ENCODE measurements at regions not wholly inside any gene's neighbourhood (a gene's known extent, or its start where the extent isn't known, plus 50 kb on each side); places are given as distances from the start of the nearest gene placed in this dataset.
"Not testable (repeated sequence)": the region's sequence is repeated elsewhere in the genome, so short reads cannot be mapped to it uniquely, and the experiment has no call there.

DNA sequence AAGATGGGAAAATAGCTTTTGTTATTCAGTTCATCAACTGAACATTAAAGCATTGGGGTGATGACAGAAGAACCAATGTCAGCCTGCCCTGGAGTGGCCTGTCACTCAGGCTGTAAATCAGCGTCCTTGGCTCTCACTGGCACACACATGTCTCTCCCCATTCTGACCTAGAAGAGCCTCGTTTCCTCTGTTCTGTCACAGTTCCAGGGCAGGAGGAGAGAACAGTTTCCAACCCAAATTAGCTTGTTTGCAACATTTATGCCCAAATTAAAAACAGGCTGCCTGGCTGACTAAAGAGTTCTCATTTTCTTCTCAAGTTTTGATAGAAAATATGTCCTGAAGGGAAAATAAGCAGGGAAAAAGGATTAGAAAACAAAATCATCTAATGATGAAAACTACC lies 520.1 kb downstream of the CHSY3 start:
- Histone ChIP-seq H3K27ac (ENCODE audit: low read length) (no peak overlapping the region), H3K4me3 (ENCODE audit: low read length) (no peak overlapping the region), H3K36me3 (ENCODE audit: control insufficient read depth, insufficient read depth, low read length) (no peaks in the 10 kb centered on the region), H3K27me3 (ENCODE audit: control insufficient read depth, insufficient read depth, low read length) (no peaks in the 10 kb centered on the region), H3K4me1 (ENCODE audit: control insufficient read depth, insufficient read depth, low read length) (no peaks in the 10 kb centered on the region), H3K9me3 (ENCODE audit: control insufficient read depth, insufficient read depth, low read length) (no peaks in the 10 kb centered on the region)
- H3K9me3 Mint-ChIP-seq = peaks cover 10 to 13% of the 10 kb centered on the region in 2 donors
- no peak for DNase-seq
- WGBS (ENCODE audit: insufficient coverage) = 71% methylated on average over 2 of the region's 2 CpGs
- H3K4me1 Mint-ChIP-seq = no peaks in the 10 kb centered on the region
- intact Hi-C loops (cut with micrococcal nuclease) = no loop called here
- ATAC-seq = no peak
- TF ChIP-seq, protein P1, sequence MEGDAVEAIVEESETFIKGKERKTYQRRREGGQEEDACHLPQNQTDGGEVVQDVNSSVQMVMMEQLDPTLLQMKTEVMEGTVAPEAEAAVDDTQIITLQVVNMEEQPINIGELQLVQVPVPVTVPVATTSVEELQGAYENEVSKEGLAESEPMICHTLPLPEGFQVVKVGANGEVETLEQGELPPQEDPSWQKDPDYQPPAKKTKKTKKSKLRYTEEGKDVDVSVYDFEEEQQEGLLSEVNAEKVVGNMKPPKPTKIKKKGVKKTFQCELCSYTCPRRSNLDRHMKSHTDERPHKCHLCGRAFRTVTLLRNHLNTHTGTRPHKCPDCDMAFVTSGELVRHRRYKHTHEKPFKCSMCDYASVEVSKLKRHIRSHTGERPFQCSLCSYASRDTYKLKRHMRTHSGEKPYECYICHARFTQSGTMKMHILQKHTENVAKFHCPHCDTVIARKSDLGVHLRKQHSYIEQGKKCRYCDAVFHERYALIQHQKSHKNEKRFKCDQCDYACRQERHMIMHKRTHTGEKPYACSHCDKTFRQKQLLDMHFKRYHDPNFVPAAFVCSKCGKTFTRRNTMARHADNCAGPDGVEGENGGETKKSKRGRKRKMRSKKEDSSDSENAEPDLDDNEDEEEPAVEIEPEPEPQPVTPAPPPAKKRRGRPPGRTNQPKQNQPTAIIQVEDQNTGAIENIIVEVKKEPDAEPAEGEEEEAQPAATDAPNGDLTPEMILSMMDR (IDR thresholded peaks at IDR 0.05) = no peak
- H3K27me3 Mint-ChIP-seq (ENCODE audit: low read depth in 2 of 2) = no peaks in the 10 kb centered on the region
- H3K36me3 Mint-ChIP-seq = no peaks in the 10 kb centered on the region
- H3K27ac Mint-ChIP-seq = no peak overlapping the region
- no peak overlapping the region for H3K4me3 Mint-ChIP-seq

DNA sequence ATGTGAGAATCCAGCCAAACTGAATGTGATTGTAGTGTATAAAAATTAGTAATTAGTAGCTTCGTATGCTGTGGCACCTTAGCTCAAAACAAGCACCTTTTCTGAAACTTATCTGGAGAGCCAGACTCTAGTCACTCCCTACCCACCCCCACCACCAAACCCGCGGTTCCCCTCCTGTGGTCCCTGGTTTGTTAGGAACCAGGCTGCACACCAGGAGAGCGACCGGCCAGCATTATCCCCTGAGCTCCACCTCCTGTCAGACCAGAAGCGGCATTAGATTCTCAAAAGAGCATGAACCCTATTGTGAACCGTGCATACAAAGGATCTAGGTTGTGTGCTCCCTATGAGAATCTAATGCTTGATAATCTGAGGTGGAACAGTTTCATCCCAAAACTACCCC lies 498.6 kb downstream of the CHSY3 start:
- 59% methylated on average over 6 of the region's 7 CpGs for WGBS (ENCODE audit: insufficient coverage)

DNA sequence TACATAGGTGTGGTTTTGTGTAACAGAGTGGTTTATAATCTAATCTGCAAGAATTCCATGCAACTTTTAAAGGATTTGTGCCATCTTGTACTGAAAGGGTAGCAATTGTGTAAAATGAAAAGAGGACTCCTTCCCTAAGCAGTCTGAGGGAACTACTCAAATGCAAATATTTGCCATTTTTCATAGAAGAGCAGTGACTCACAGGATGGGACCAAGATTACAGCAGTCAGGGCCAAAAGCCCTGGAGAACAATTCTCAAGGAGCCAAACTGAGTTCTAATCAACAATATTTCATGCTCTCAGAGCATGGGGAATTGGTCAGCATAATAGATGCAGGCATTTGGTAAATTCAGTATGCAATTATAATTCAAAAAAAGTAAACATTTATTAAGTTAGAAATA lies 495.8 kb downstream of the CHSY3 start:
- intact Hi-C loops (cut with micrococcal nuclease) = no loop called here
- H3K9me3 Mint-ChIP-seq = peaks cover 0 to 3% of the 10 kb centered on the region in 2 donors
- DNase-seq (no peak), ATAC-seq (no peak)
- H3K4me3 ChIP-seq (ENCODE audit: low read length) = no peak overlapping the region
- no peaks in the 10 kb centered on the region for H3K4me1 ChIP-seq (ENCODE audit: control insufficient read depth, insufficient read depth, low read length)
- no peak overlapping the region for H3K27ac ChIP-seq (ENCODE audit: low read length)
- no peaks in the 10 kb centered on the region for H3K27me3 ChIP-seq (ENCODE audit: control insufficient read depth, insufficient read depth, low read length)
- no peaks in the 10 kb centered on the region for H3K4me1 Mint-ChIP-seq
- H3K27me3 Mint-ChIP-seq (ENCODE audit: low read depth in 2 of 2) = no peaks in the 10 kb centered on the region
- TF ChIP-seq, protein P1 (IDR thresholded peaks at IDR 0.05) = no peak
- H3K36me3 Mint-ChIP-seq = no peaks in the 10 kb centered on the region
- H3K36me3 ChIP-seq (ENCODE audit: control insufficient read depth, insufficient read depth, low read length) = no peaks in the 10 kb centered on the region
- H3K27ac Mint-ChIP-seq = no peak overlapping the region
- no peaks in the 10 kb centered on the region for H3K9me3 ChIP-seq (ENCODE audit: control insufficient read depth, insufficient read depth, low read length)
- no peak overlapping the region for H3K4me3 Mint-ChIP-seq

More for the DNA sequence above, 498.6 kb downstream of the CHSY3 start:
- Mint-ChIP-seq H3K27ac (no peak overlapping the region), H3K4me3 (no peak overlapping the region), H3K9me3 (peaks cover 5 to 6% of the 10 kb centered on the region in 2 donors), H3K36me3 (no peaks in the 10 kb centered on the region), H3K27me3 (ENCODE audit: low read depth in 2 of 2) (no peaks in the 10 kb centered on the region), H3K4me1 (no peaks in the 10 kb centered on the region)
- ATAC-seq (no peak), DNase-seq (no peak)
- TF ChIP-seq, protein P1 (IDR thresholded peaks at IDR 0.05) = no peak
- Histone ChIP-seq H3K4me1 (ENCODE audit: control insufficient read depth, insufficient read depth, low read length) (no peaks in the 10 kb centered on the region), H3K27me3 (ENCODE audit: control insufficient read depth, insufficient read depth, low read length) (no peaks in the 10 kb centered on the region), H3K27ac (ENCODE audit: low read length) (no peak overlapping the region), H3K9me3 (ENCODE audit: control insufficient read depth, insufficient read depth, low read length) (no peaks in the 10 kb centered on the region), H3K36me3 (ENCODE audit: control insufficient read depth, insufficient read depth, low read length) (no peaks in the 10 kb centered on the region), H3K4me3 (ENCODE audit: low read length) (no peak overlapping the region)
- intact Hi-C loops (cut with micrococcal nuclease) = no loop called here

DNA sequence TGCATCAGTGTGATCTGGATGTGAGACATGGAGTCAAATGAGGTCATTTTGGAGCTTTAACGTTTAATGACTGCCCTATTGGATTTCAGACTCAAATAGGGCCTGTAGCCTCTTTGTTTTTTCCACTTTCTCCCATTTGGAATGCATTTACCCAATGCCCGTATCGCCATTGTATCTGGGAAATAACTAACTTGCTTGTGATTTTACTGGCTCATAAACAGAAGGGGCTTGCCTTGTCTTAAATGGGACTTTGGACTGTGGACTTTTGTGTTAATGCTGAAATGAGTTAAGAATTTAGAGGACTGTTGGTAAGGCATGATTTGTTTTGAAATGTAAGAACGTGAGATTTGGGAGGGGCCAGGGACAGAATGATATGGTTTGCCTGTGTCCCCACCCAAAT lies 494.6 kb downstream of the CHSY3 start:
- intact Hi-C loops (cut with micrococcal nuclease) = no loop called here
- TF ChIP-seq, protein P1 (IDR thresholded peaks at IDR 0.05) = no peak
- no peaks in the 10 kb centered on the region for H3K27me3 Mint-ChIP-seq (ENCODE audit: low read depth in 2 of 2)

DNA sequence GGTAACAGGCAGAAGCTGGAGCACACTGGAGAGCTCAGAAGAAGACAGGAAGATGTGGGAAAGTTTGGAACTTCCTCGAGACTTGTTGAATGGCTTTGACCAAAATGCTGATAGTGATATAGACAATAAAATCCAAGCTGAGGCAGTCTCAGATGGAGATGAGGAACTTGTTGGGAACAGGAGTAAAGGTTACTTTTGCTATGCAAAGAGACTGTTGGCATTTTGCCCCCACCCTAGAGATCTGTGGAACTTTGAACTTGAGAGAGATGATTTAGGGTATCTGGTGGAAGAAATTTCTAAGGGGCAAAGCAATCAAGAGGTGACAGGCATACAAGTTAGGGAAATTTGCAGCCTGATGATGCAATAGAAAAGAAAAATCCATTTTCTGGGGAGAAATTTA lies 493.5 kb downstream of the CHSY3 start:
- intact Hi-C loops (cut with micrococcal nuclease) = not testable (repeated sequence)

More for the DNA sequence above, 494.6 kb downstream of the CHSY3 start:
- H3K4me3 Mint-ChIP-seq = no peak overlapping the region
- no peak for ATAC-seq
- no peak for DNase-seq
- H3K9me3 ChIP-seq (ENCODE audit: control insufficient read depth, insufficient read depth, low read length) = no peaks in the 10 kb centered on the region
- H3K9me3 Mint-ChIP-seq = peaks cover 0 to 3% of the 10 kb centered on the region in 2 donors
- H3K4me1 Mint-ChIP-seq = no peaks in the 10 kb centered on the region
- 93% methylated on average over 4 of the region's 4 CpGs for WGBS (ENCODE audit: insufficient coverage)
- H3K4me1 ChIP-seq (ENCODE audit: control insufficient read depth, insufficient read depth, low read length) = no peaks in the 10 kb centered on the region
- no peak overlapping the region for H3K27ac ChIP-seq (ENCODE audit: low read length)
- no peaks in the 10 kb centered on the region for H3K36me3 ChIP-seq (ENCODE audit: control insufficient read depth, insufficient read depth, low read length)
- H3K27me3 ChIP-seq (ENCODE audit: control insufficient read depth, insufficient read depth, low read length) = no peaks in the 10 kb centered on the region
- H3K27ac Mint-ChIP-seq = no peak overlapping the region
- no peak overlapping the region for H3K4me3 ChIP-seq (ENCODE audit: low read length)
- H3K36me3 Mint-ChIP-seq = no peaks in the 10 kb centered on the region

More for the DNA sequence above, 493.5 kb downstream of the CHSY3 start:
- not testable (repeated sequence) for H3K4me3 ChIP-seq (ENCODE audit: low read length); H3K36me3 ChIP-seq (ENCODE audit: control insufficient read depth, insufficient read depth, low read length); H3K27me3 ChIP-seq (ENCODE audit: control insufficient read depth, insufficient read depth, low read length); DNase-seq; H3K36me3 Mint-ChIP-seq; H3K27ac Mint-ChIP-seq; H3K27me3 Mint-ChIP-seq (ENCODE audit: low read depth in 2 of 2); H3K4me3 Mint-ChIP-seq; H3K4me1 ChIP-seq (ENCODE audit: control insufficient read depth, insufficient read depth, low read length); H3K4me1 Mint-ChIP-seq; H3K27ac ChIP-seq (ENCODE audit: low read length); ATAC-seq; H3K9me3 ChIP-seq (ENCODE audit: control insufficient read depth, insufficient read depth, low read length); H3K9me3 Mint-ChIP-seq
- WGBS (ENCODE audit: insufficient coverage) = 96% methylated on average over 1 of the region's 1 CpG

Measured in natural killer cell (primary cell).